LNCaP clone FGC (cell line): ENCODE measurements at regions not wholly inside any gene's neighbourhood (a gene's known extent, or its start where the extent isn't known, plus 50 kb on each side); places are given as distances from the start of the nearest gene placed in this dataset.
A peak's percentile ranks its signal among the peaks of the same experiment; 100 is the strongest.

Experiments used
- DNase-seq: peaks from one replicate; pipeline ENCODE4 v3.0.0-alpha.2; 2011; ENCODE audit warnings: low read depth
- H3K4me3 ChIP-seq: 2 replicates; pipeline ENCODE4 v1.5.1; 2011; ENCODE audit warnings: mild to moderate bottlenecking, low read depth, low read length, control low read depth
- CTCF ChIP-seq: IDR thresholded peaks from 2 replicates; pipeline ENCODE4 v1.5.1; 2012; ENCODE audit warnings: mild to moderate bottlenecking; ENCODE audit not compliant: control insufficient read depth, insufficient read depth; ENCODE audit errors: extremely low read depth

GRCh38 chr10:63766745-63767137 is 245.5 kb downstream of the REEP3 start:
- DNase-seq, result no peak
- no peak for TF ChIP-seq CTCF
- H3K4me3 ChIP-seq, result no peak overlapping the region

GRCh38 chr10:63767138-63767801 is 246.1 kb downstream of the REEP3 start:
- DNase-seq, result no peak
- peak; percentile 51 for TF ChIP-seq CTCF
- H3K4me3 ChIP-seq, result no peak overlapping the region

- no peak for DNase-seq
- no peak for TF ChIP-seq CTCF
- no peak overlapping the region for H3K4me3 ChIP-seq
Observed at GRCh38 chr10:63769367-63769766, 248.2 kb downstream of the REEP3 start.

GRCh38 chr10:63770523-63770922 is 249.3 kb downstream of the REEP3 start:
- TF ChIP-seq CTCF, result no peak
- DNase-seq, result no peak
- no peak overlapping the region for H3K4me3 ChIP-seq

GRCh38 chr10:63772491-63772890 is 251.3 kb downstream of the REEP3 start:
- no peak overlapping the region for H3K4me3 ChIP-seq
- no peak for DNase-seq
- no peak for TF ChIP-seq CTCF

- no peak overlapping the region for H3K4me3 ChIP-seq
- no peak for TF ChIP-seq CTCF
- no peak for DNase-seq
Observed at GRCh38 chr10:63773106-63773505, 251.9 kb downstream of the REEP3 start.

- no peak overlapping the region for H3K4me3 ChIP-seq
- no peak for TF ChIP-seq CTCF
- no peak for DNase-seq
Observed at GRCh38 chr10:63773962-63774361, 252.8 kb downstream of the REEP3 start.
